HepG2 (cell line): ENCODE measurements at regions not wholly inside any gene's neighbourhood (a gene's known extent, or its start where the extent isn't known, plus 50 kb on each side); places are given as distances from the start of the nearest gene placed in this dataset.

Experiments used
- ATAC-seq: fragments of 200-7000 bp; cut with Tn5 transposase; 3 replicates; pipeline ENCODE4 v1.9.1; 2020; ENCODE audit warnings: mild to moderate bottlenecking, moderate library complexity
- BruUV-seq: library from RNA; stranded (reverse); fragments of 400-500 nt; replicated peaks from 2 replicates; lab custom pipeline; 2021; lab: Mats Ljungman, UMichigan
- CTCF ChIA-PET: fragments of 300-600 bp; formaldehyde crosslinking; extraction: SDS; loops from one replicate; lab custom pipeline; 2021; ENCODE audit warnings: low total read pairs, inconsistent platforms, low intra/inter-chr PET ratio; lab: Yijun Ruan, JAX
- POLR2A ChIA-PET: fragments of 350-600 bp; sonication (Branson Sonifier 250); formaldehyde crosslinking; loops from one replicate; lab custom pipeline; 2020; ENCODE audit warnings: antibody characterized with exemption, inconsistent platforms; lab: Yijun Ruan, JAX
- DNase-seq: peaks from one replicate; pipeline ENCODE4 v3.0.0-alpha.2; 2015; ENCODE audit warnings: low spot score
- FAIRE-seq: peaks from 3 replicates; lab custom pipeline; 2011; peaks lifted over from hg19 to GRCh38; lab: Jason Lieb, UNC
- H2AFZ ChIP-seq: one replicate; pipeline ENCODE4 v1.6.1; 2011; ENCODE audit warnings: low read length, inconsistent platforms
- H3K27ac ChIP-seq: fragments of 300-600 bp; 3 replicates; pipeline ENCODE4 v1.8.0; 2011; ENCODE audit warnings: mixed run types, mild to moderate bottlenecking, mixed read lengths, low read length, inconsistent platforms; ENCODE audit not compliant: insufficient read depth; ENCODE audit errors: extremely low read length
- H3K27me3 ChIP-seq, 2 experiments: fragments of 200-600 bp in 1 of 2; 2 replicates in 1 of 2; 3 replicates in 1 of 2; pipeline versions ENCODE4 v1.6.0 to v1.8.0; 2011; ENCODE audit warnings: low read length in 2 of 2, mild to moderate bottlenecking in 2 of 2, moderate library complexity in 2 of 2, inconsistent platforms in 1 of 2; ENCODE audit not compliant: insufficient read depth in 2 of 2, control insufficient read depth in 1 of 2
- H3K36me3 ChIP-seq, 2 experiments: fragments of 200-600 bp in 1 of 2; replicated peaks in 1 of 2; 2 replicates in 1 of 2; 3 replicates in 1 of 2; pipeline versions ENCODE4 v1.5.1 to v1.8.0; 2011; ENCODE audit warnings: low read length in 2 of 2, inconsistent platforms in 1 of 2; ENCODE audit not compliant: insufficient read depth in 2 of 2, control insufficient read depth in 1 of 2
- H3K4me1 ChIP-seq: 2 replicates; pipeline ENCODE4 v1.5.1; 2012; ENCODE audit warnings: low read length, inconsistent platforms; ENCODE audit not compliant: insufficient read depth
- H3K4me2 ChIP-seq: 2 replicates; pipeline ENCODE4 v1.6.0; 2011; ENCODE audit warnings: low read depth, low read length, inconsistent platforms
- H3K4me3 ChIP-seq, 3 experiments: fragments of 200-600 bp in 1 of 3; sonication (generic), shearing (Covaris generic) in 1 of 3; replicated peaks in 1 of 3; 2 replicates each; pipeline ENCODE4 v1.5.1; 2011 to 2016; ENCODE audit warnings: low read length in 3 of 3, inconsistent platforms in 2 of 3, low read depth in 2 of 3, mild to moderate bottlenecking in 2 of 3, control low read depth in 1 of 3, mixed read lengths in 1 of 3; ENCODE audit not compliant: insufficient read depth in 1 of 3
- H3K79me2 ChIP-seq: one replicate; pipeline ENCODE4 v1.6.1; 2011; ENCODE audit warnings: low read length, inconsistent platforms; ENCODE audit not compliant: insufficient read depth
- H3K9ac ChIP-seq: 2 replicates; pipeline ENCODE4 v1.6.0; 2011; ENCODE audit warnings: mild to moderate bottlenecking, low read depth, low read length, inconsistent platforms; ENCODE audit not compliant: insufficient read depth
- H3K9me3 ChIP-seq: 2 replicates; pipeline ENCODE4 v1.5.1; 2012; ENCODE audit warnings: mild to moderate bottlenecking, low read length
- H4K20me1 ChIP-seq: 2 replicates; pipeline ENCODE4 v1.6.0; 2011; ENCODE audit warnings: inconsistent platforms, mild to moderate bottlenecking, low read length, moderate library complexity; ENCODE audit not compliant: insufficient read depth
- HOXA7 ChIP-seq: sonication (generic); formaldehyde crosslinking; IDR thresholded peaks from 2 replicates; pipeline ENCODE4 v1.8.1; 2022; ENCODE audit warnings: mild to moderate bottlenecking, missing genetic modification reagents, moderate library complexity
- ISL2 ChIP-seq: sonication (generic); formaldehyde crosslinking; IDR thresholded peaks from 2 replicates; pipeline ENCODE4 v1.5.0; 2020; ENCODE audit warnings: missing genetic modification reagents
- MYC ChIP-seq: sonication (generic); formaldehyde crosslinking; IDR thresholded peaks from 2 replicates; pipeline ENCODE4 v1.9.0; 2021; ENCODE audit warnings: missing genetic modification reagents, borderline replicate concordance
- NCOR1 ChIP-seq: fragments of 200-600 bp; sonication (generic); IDR thresholded peaks from 2 replicates; pipeline ENCODE4 v1.7.0; 2017; ENCODE audit warnings: antibody characterized with exemption, low read length, borderline replicate concordance
- RFX1 ChIP-seq: fragments of 450-650 bp; IDR thresholded peaks from 2 replicates; pipeline ENCODE4 v1.6.1; 2017
- ZBTB37 ChIP-seq: sonication (generic); formaldehyde crosslinking; IDR thresholded peaks from 2 replicates; pipeline ENCODE4 v1.4.0; 2020; ENCODE audit warnings: mild to moderate bottlenecking, missing genetic modification reagents
- ZNF136 ChIP-seq: sonication (generic); formaldehyde crosslinking; IDR thresholded peaks from 2 replicates; pipeline ENCODE4 v1.8.1; 2022; ENCODE audit warnings: low read depth, mild to moderate bottlenecking, moderate library complexity, missing genetic modification reagents
- ZNF503 ChIP-seq: sonication (generic); formaldehyde crosslinking; IDR thresholded peaks from 2 replicates; pipeline ENCODE4 v1.4.0; 2020; ENCODE audit warnings: missing genetic modification reagents
- ZNF556 ChIP-seq: sonication (generic); formaldehyde crosslinking; IDR thresholded peaks from 2 replicates; pipeline ENCODE4 v1.4.0; 2020; ENCODE audit warnings: mild to moderate bottlenecking, missing genetic modification reagents, borderline replicate concordance
- ZNF768 ChIP-seq: sonication (generic); formaldehyde crosslinking; IDR thresholded peaks from 2 replicates; pipeline ENCODE4 v1.4.0; 2020; ENCODE audit warnings: missing genetic modification reagents
- WGBS: methylation state at CpG from one replicate; pipeline ENCODE4 v1.1.6; 2017; ENCODE audit warnings: low lambda C conversion rate; 5-methylcytosine and 5-hydroxymethylcytosine counted together
- in situ Hi-C: cut with HindIII; loops from 2 replicates; pipeline ENCODE4 v1.10.0; 2017; ENCODE audit warnings: low pct_unique_long_range_greater_than_20kb; ENCODE audit not compliant: extremely low pct_ligation_motif_present
- intact Hi-C: fragments of 100-400 bp; cut with micrococcal nuclease; formaldehyde crosslinking; loops from one replicate; pipeline ENCODE4 v1.10.0; 2022; ENCODE audit not compliant: unreplicated experiment

- TF ChIP-seq ZNF556 (CRISPR knock-in tag) = no peak
These were observed 203.2 kb downstream of the TLR4 start (continued) for GRCh38 chr9:117907420-117907819.

GRCh38 chr9:117916291-117916690 lies 212.1 kb downstream of the TLR4 start:
- no peaks in the 10 kb centered on the region for H4K20me1 ChIP-seq
- no peak overlapping the region for H3K4me3 ChIP-seq
- H3K4me2 ChIP-seq = no peak overlapping the region
- peaks cover 69% of the 10 kb centered on the region for H3K9me3 ChIP-seq
- ATAC-seq (no peak), FAIRE-seq (no peak), DNase-seq (no peak)
- no peaks in the 10 kb centered on the region for H3K4me1 ChIP-seq
- H3K27ac ChIP-seq = no peak overlapping the region
- no TSS peak for BruUV-seq
- whole genome bisulfite sequencing = 0% methylated on average over 2 of the region's 2 CpGs
- no peaks in the 10 kb centered on the region for H3K36me3 ChIP-seq
- no peak overlapping the region for H2AFZ ChIP-seq
- no peaks in the 10 kb centered on the region for H3K27me3 ChIP-seq
- H3K9ac ChIP-seq = no peak overlapping the region
- ChIA-PET CTCF (no interaction called here), POLR2A (no interaction called here)
- in situ Hi-C loops = no loop called here
- intact Hi-C loops = no loop called here
- TF ChIP-seq RFX1 (no peak), ZNF503 (no peak), MYC (CRISPR knock-in tag) (no peak), ISL2 (CRISPR knock-in tag) (no peak), NCOR1 (no peak), ZNF136 (CRISPR knock-in tag) (no peak), HOXA7 (CRISPR knock-in tag) (no peak), ZNF768 (CRISPR knock-in tag) (no peak), ZBTB37 (CRISPR knock-in tag) (no peak)
- H3K79me2 ChIP-seq = no peaks in the 10 kb centered on the region
